ENCODE measurements at regions not wholly inside any gene's neighbourhood (a gene's known extent, or its start where the extent isn't known, plus 50 kb on each side); places are given as distances from the start of the nearest gene placed in this dataset.
"Not testable (repeated sequence)": the region's sequence is repeated elsewhere in the genome, so short reads cannot be mapped to it uniquely, and the experiment has no call there.

DNA sequence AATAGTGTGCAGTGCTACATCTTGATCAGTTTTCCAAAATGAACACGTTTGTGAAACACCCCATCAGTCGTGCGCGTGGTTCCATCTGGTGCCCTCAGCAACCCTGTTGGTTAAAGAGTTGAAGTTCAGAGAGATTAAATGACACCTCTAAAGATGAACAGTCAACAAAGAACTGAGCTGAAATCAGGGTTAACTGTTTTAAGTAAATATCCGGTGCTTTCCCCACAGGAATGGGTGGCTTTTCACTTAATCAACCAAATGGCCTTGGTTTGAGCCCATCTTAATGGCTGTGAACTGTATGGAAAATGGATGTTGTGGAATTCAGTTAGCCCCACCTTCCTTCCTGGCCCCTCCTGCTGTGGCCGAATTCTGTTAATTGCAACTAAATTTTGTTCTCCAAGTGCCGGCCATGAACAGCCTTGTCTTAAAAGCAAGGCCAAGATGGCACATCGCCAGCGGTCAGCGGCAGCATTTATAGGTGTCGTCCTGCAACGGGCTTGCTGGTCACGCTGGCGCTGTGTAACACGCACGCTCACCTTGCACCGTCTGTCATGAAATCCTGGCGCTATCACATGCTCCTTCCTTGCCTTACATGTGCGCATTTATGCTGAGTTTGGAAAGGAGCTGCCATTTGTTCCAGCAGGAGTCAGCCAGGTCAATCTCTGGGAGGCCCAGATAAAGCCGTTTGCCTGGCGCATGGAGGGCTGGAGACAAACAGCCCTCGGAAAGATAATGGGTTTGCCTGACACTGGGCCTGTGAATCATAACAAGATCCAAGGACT is 164.5 kb downstream of the ERMARD start:
- no peaks in the 10 kb centered on the region for H4K20me1 ChIP-seq (ENCODE audit: insufficient read depth)
- whole genome bisulfite sequencing (ENCODE audit: low lambda C conversion rate), result 72% methylated on average over 21 of the region's 22 CpGs
- no peak for TF ChIP-seq REST (IDR thresholded peaks at IDR 0.05; ENCODE audit: low read depth, low read length)
- no peak for TF ChIP-seq FOSL2 (IDR thresholded peaks at IDR 0.05; ENCODE audit: borderline replicate concordance, low read depth)
- TF ChIP-seq PBX3 (IDR thresholded peaks at IDR 0.05), result no peak
- TF ChIP-seq, protein P1, sequence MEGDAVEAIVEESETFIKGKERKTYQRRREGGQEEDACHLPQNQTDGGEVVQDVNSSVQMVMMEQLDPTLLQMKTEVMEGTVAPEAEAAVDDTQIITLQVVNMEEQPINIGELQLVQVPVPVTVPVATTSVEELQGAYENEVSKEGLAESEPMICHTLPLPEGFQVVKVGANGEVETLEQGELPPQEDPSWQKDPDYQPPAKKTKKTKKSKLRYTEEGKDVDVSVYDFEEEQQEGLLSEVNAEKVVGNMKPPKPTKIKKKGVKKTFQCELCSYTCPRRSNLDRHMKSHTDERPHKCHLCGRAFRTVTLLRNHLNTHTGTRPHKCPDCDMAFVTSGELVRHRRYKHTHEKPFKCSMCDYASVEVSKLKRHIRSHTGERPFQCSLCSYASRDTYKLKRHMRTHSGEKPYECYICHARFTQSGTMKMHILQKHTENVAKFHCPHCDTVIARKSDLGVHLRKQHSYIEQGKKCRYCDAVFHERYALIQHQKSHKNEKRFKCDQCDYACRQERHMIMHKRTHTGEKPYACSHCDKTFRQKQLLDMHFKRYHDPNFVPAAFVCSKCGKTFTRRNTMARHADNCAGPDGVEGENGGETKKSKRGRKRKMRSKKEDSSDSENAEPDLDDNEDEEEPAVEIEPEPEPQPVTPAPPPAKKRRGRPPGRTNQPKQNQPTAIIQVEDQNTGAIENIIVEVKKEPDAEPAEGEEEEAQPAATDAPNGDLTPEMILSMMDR (IDR thresholded peaks at IDR 0.05), result no peak
- no peak for TF ChIP-seq RXRA (IDR thresholded peaks at IDR 0.05; ENCODE audit: borderline replicate concordance, low read depth)
- no peak for TF ChIP-seq RCOR1 (IDR thresholded peaks at IDR 0.05; ENCODE audit: low read length)
- no peak for TF ChIP-seq JUND (IDR thresholded peaks at IDR 0.05)
- TF ChIP-seq MAX (IDR thresholded peaks at IDR 0.05; ENCODE audit: low read depth), result no peak
- TF ChIP-seq MXI1 (IDR thresholded peaks at IDR 0.05; ENCODE audit: low read depth, low read length), result no peak
- no peak for TF ChIP-seq ZBTB33 (IDR thresholded peaks at IDR 0.05; ENCODE audit: borderline replicate concordance, low read depth)
- TF ChIP-seq GATA2 (CRISPR knock-in tag; IDR thresholded peaks at IDR 0.05), result no peak
- TF ChIP-seq NFIC (IDR thresholded peaks at IDR 0.05; ENCODE audit: borderline replicate concordance), result no peak
- no peak for TF ChIP-seq NRF1 (IDR thresholded peaks at IDR 0.05; ENCODE audit: low read depth, low read length)
- no peak for TF ChIP-seq POLR2AphosphoS5 (IDR thresholded peaks at IDR 0.05; ENCODE audit: low read depth, low read length)

DNA sequence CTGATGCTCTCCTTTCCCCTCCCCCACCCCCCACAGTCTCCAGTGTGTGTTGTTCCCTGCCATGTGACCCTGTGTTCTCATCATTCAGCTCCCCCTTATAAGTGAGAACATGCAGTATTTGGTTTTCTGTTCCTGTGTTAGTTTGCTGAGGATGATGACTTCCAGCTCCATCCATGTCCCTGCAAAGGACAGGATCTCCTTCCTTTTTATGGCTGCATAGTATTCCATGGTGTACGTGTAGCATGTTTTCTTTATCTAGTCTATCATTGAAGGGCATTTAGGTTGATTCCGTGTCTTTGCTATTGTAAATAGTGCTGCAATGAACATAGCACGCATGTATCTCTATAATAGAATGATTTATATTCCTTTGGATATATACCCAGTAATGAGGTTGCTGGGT is 162.3 kb downstream of the ERMARD start:
- CTCF ChIA-PET; H3K4me3 ChIP-seq (ENCODE audit: low read depth in 2 of 2, low read length in 1 of 2); H3K4me2 ChIP-seq; H3K79me2 ChIP-seq (ENCODE audit: insufficient read depth); H3K9ac ChIP-seq; H3K9me3 ChIP-seq; POLR2A ChIA-PET; H3F3A ChIP-seq (replicated peaks; ENCODE audit: insufficient read depth); DNase-seq; H3K9me2 ChIP-seq; H3K27me3 ChIP-seq (ENCODE audit: insufficient read depth); H3K27ac ChIP-seq (ENCODE audit: low read depth in 2 of 2, low read length in 1 of 2); H4K20me1 ChIP-seq (ENCODE audit: insufficient read depth); H2AFZ ChIP-seq (ENCODE audit: low read depth); H3K36me3 ChIP-seq (replicated peaks in 1 of 2; ENCODE audit: control insufficient read depth in 1 of 2, insufficient read depth in 2 of 2, low read length in 1 of 2): not testable (repeated sequence)
- WGBS (ENCODE audit: low lambda C conversion rate), result 39% methylated on average over 3 of the region's 3 CpGs
- peaks cover 0 to 21% of the 10 kb centered on the region in 2 experiments; a peak in 1 of 4 replicates for H3K4me1 ChIP-seq (ENCODE audit: control insufficient read depth in 1 of 2, insufficient read depth in 2 of 2, low read depth in 1 of 2, low read length in 1 of 2)

More for the DNA sequence above, 164.5 kb downstream of the ERMARD start:
- H2AFZ ChIP-seq (ENCODE audit: low read depth), result no peak overlapping the region
- no peaks in the 10 kb centered on the region for H3F3A ChIP-seq (replicated peaks; ENCODE audit: insufficient read depth)
- ChIA-PET CTCF (no interaction called here), POLR2A (no interaction called here)
- no peaks in the 10 kb centered on the region for H3K27me3 ChIP-seq (ENCODE audit: insufficient read depth)
- no peaks in the 10 kb centered on the region for H3K79me2 ChIP-seq (ENCODE audit: insufficient read depth)
- H3K4me3 ChIP-seq (ENCODE audit: low read depth in 2 of 2, low read length in 1 of 2), result no peak overlapping the region
- H3K9me2 ChIP-seq, result no peaks in the 10 kb centered on the region
- DNase-seq, result no peak
- no peak overlapping the region for H3K9ac ChIP-seq
- H3K9me3 ChIP-seq, result no peaks in the 10 kb centered on the region
- peaks cover 0 to 23% of the 10 kb centered on the region in 2 experiments; a peak in 1 of 4 replicates for H3K4me1 ChIP-seq (ENCODE audit: control insufficient read depth in 1 of 2, insufficient read depth in 2 of 2, low read depth in 1 of 2, low read length in 1 of 2)
- no peaks in the 10 kb centered on the region for H3K36me3 ChIP-seq (replicated peaks in 1 of 2; ENCODE audit: control insufficient read depth in 1 of 2, insufficient read depth in 2 of 2, low read length in 1 of 2)
- no peak overlapping the region for H3K4me2 ChIP-seq
- no peak overlapping the region for H3K27ac ChIP-seq (ENCODE audit: low read depth in 2 of 2, low read length in 1 of 2)

All from SK-N-SH (cell line).